Activated T-helper 17 cell treated with anti-CD3 and anti-CD28 coated beads, Interleukin-2, amount 50 U/mL, for 72 hours (primary cell): ENCODE measurements at regions not wholly inside any gene's neighbourhood (a gene's known extent, or its start where the extent isn't known, plus 50 kb on each side); places are given as distances from the start of the nearest gene placed in this dataset.

Experiments used
- ATAC-seq: fragments of 150-1000 bp; cut with Tn5 transposase; replicated peaks from 2 replicates; pipeline ENCODE4 v1.10.0; 2021; ENCODE audit warnings: mild to moderate bottlenecking, moderate library complexity
- H3K27ac Mint-ChIP-seq: one replicate; pipeline ENCODE4 v1.8.0; 2022; ENCODE audit warnings: mixed read lengths
- H3K27me3 Mint-ChIP-seq: one replicate; pipeline ENCODE4 v1.8.0; 2022; ENCODE audit warnings: mixed read lengths
- H3K36me3 Mint-ChIP-seq: one replicate; pipeline ENCODE4 v1.8.0; 2022; ENCODE audit warnings: low read depth, mild to moderate bottlenecking, mixed read lengths
- H3K4me1 Mint-ChIP-seq: one replicate; pipeline ENCODE4 v1.8.0; 2022; ENCODE audit warnings: mixed read lengths
- H3K4me3 Mint-ChIP-seq: one replicate; pipeline ENCODE4 v1.8.0; 2022; ENCODE audit warnings: mild to moderate bottlenecking, mixed read lengths
- H3K9me3 Mint-ChIP-seq: one replicate; pipeline ENCODE4 v1.8.0; 2022; ENCODE audit warnings: mixed read lengths

DNA sequence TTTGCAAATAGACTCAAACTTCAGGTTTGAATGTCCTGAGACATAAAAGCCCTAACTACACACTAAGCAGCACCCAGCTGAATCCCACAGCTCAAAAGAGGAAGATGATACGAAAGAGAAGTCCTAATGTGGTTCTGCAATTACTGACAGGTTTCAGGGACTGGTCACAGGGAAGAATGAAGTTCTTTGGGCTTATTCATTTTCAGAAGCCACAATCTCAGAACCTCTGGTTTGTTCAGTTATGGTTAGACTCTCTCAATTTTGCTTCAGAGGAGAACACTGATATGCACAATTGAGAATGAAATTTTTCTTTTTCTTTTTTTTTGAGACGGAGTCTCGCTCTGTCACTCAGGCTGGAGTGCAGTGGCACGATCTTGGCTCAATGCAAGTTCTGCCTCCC, 94.6 kb upstream of the FAM180A start:
- Mint-ChIP-seq H3K4me3 (peak overlapping the region; percentile 9), H3K27me3 (no peaks in the 10 kb centered on the region), H3K27ac (peak overlapping the region; percentile 60), H3K4me1 (peaks cover 32% of the 10 kb centered on the region), H3K9me3 (no peaks in the 10 kb centered on the region), H3K36me3 (no peaks in the 10 kb centered on the region)
- ATAC-seq: peak; percentile 96

DNA sequence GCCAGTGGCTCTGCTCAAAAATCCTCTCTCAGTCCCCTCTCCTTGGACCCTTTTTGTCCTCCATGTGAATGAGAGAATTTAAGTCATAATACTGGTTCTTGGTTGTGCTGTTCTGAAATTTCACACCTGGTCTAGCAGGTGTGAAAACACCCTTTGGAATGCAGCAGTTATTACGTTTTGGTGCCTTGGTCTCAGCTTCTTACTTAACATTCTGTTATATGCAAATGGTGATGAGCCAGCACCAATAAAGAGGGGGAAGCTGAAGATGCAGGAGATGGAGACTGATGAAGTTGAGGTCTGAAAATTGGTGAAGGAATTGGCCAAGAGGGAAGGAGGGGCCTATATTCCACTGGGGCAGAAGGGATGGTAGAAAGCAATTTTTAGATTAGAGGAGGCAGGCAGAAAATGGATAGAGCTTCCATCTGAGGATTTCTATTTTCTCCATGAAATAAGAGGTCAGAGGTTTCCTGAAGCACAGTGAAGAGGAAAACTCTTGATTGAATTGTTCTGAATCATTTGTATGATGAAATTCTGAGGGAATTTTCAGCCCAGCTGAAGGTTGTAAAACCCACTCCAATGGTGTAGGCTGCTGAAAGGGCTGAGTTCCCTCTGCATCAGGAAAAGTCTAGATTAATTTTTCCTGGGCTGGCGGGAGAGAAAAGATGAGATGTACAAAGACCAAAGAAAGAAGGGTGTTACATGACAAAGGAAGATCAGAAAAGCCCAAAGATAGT, 94.0 kb upstream of the FAM180A start:
- peak overlapping the region; percentile 9 for H3K4me3 Mint-ChIP-seq
- no peaks in the 10 kb centered on the region for H3K27me3 Mint-ChIP-seq
- H3K27ac Mint-ChIP-seq: peak overlapping the region; percentile 60
- ATAC-seq: no peak
- no peaks in the 10 kb centered on the region for H3K36me3 Mint-ChIP-seq
- H3K9me3 Mint-ChIP-seq: no peaks in the 10 kb centered on the region
- peaks cover 32% of the 10 kb centered on the region for H3K4me1 Mint-ChIP-seq

GRCh38 chr7:135840591-135840990, 92.0 kb upstream of the FAM180A start:
- Mint-ChIP-seq H3K27me3 (no peaks in the 10 kb centered on the region), H3K4me3 (no peak overlapping the region), H3K36me3 (no peaks in the 10 kb centered on the region), H3K9me3 (no peaks in the 10 kb centered on the region), H3K27ac (no peak overlapping the region), H3K4me1 (peaks cover 23% of the 10 kb centered on the region)
- ATAC-seq: no peak

DNA sequence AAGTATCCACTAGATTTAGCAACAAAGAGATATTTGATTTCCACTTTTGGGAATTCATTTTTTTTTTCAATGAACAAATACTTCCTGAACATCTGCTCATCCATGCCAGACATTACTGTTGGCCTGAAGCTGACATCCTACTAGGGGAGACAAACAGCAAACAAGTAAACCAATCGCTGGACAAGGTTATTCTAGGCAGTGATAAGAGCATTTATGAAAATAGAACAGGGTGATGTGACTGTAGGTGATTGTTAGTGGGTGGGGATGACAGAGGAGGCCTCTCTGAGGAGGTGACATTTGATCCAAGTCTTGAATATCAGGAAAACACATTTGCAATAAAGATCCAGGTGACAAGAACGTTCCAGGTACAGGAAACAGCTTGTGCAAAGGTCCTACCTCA, 89.1 kb upstream of the FAM180A start:
- Mint-ChIP-seq H3K4me3 (no peak overlapping the region), H3K9me3 (no peaks in the 10 kb centered on the region), H3K27me3 (no peaks in the 10 kb centered on the region), H3K27ac (no peak overlapping the region), H3K36me3 (no peaks in the 10 kb centered on the region), H3K4me1 (peaks cover 21% of the 10 kb centered on the region)
- no peak for ATAC-seq

GRCh38 chr7:135834266-135834665, 85.7 kb upstream of the FAM180A start:
- Mint-ChIP-seq H3K36me3 (no peaks in the 10 kb centered on the region), H3K4me3 (no peak overlapping the region), H3K27me3 (no peaks in the 10 kb centered on the region), H3K9me3 (peaks cover 3% of the 10 kb centered on the region), H3K27ac (peak overlapping the region; percentile 28), H3K4me1 (peaks cover 33% of the 10 kb centered on the region)
- ATAC-seq: no peak

DNA sequence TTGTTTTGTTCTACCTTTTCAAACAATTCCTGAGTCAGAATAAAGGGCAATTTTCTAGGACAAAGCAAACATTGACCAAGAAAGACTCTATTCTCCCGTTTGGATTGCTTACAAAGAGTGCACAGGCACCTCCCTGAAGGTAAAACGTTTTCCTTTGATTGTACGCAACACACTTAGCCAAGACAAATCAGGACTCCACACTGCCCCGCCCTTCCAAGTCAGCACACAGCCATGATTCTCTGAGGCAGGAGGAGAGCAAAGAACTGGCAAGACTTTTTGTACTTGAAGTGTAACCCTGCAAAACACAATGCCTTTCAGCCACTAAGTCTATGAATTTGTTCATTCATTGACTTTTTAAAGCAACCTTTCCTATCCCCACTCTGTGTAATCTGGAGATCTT, 85.0 kb upstream of the FAM180A start:
- Mint-ChIP-seq H3K27me3 (no peaks in the 10 kb centered on the region), H3K4me3 (no peak overlapping the region), H3K27ac (peak overlapping the region; percentile 28), H3K9me3 (peaks cover 3% of the 10 kb centered on the region), H3K4me1 (peaks cover 33% of the 10 kb centered on the region), H3K36me3 (no peaks in the 10 kb centered on the region)
- ATAC-seq: no peak

DNA sequence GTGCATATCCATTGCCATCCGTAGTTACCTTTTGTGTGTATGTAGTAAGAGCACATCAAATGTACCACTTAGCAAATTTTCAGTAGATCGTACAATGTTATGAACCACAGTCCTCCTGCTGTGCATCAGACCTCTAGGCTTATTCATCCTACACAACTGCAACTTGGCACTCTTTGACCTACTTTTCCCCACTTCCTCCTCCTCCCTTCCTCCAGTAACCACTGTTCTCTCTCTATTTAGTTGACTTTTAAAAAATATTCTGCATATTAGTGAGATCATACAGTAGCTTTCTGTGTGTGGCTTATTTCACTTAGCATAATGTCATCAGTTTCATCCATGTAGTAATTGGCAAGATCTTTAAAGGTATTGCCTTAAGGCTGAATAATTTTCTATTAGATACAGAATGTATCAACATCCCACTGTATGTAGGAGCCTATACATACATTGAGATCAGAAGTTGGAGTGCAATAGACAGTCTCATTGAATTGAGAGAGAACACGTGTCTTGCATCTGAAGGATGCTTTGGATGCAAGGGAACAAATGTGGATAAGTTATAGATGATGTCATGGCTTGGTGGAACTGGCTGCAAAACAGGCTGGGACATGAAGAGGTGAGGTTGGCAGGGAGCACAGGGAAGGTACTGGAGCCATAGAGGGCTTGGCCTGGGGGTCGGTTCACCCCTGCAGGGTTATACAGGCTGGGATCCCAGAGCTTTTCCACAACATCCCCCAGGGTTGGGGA, 83.0 kb upstream of the FAM180A start:
- no peaks in the 10 kb centered on the region for H3K27me3 Mint-ChIP-seq
- peak overlapping the region; percentile 54 for H3K4me3 Mint-ChIP-seq
- ATAC-seq: peak; percentile 97
- peaks cover 3% of the 10 kb centered on the region for H3K9me3 Mint-ChIP-seq
- peaks cover 33% of the 10 kb centered on the region for H3K4me1 Mint-ChIP-seq
- H3K36me3 Mint-ChIP-seq: no peaks in the 10 kb centered on the region
- H3K27ac Mint-ChIP-seq: peak overlapping the region; percentile 60

GRCh38 chr7:135828604-135829003, 80.0 kb upstream of the FAM180A start:
- Mint-ChIP-seq H3K27me3 (no peaks in the 10 kb centered on the region), H3K9me3 (peaks cover 3% of the 10 kb centered on the region), H3K4me1 (peaks cover 24% of the 10 kb centered on the region), H3K27ac (no peak overlapping the region), H3K36me3 (no peaks in the 10 kb centered on the region), H3K4me3 (no peak overlapping the region)
- no peak for ATAC-seq

GRCh38 chr7:135827391-135827790, 78.8 kb upstream of the FAM180A start:
- ATAC-seq: no peak
- no peak overlapping the region for H3K27ac Mint-ChIP-seq
- H3K9me3 Mint-ChIP-seq: peaks cover 3% of the 10 kb centered on the region
- H3K4me3 Mint-ChIP-seq: no peak overlapping the region
- H3K27me3 Mint-ChIP-seq: no peaks in the 10 kb centered on the region
- no peaks in the 10 kb centered on the region for H3K36me3 Mint-ChIP-seq
- H3K4me1 Mint-ChIP-seq: peaks cover 19% of the 10 kb centered on the region

DNA sequence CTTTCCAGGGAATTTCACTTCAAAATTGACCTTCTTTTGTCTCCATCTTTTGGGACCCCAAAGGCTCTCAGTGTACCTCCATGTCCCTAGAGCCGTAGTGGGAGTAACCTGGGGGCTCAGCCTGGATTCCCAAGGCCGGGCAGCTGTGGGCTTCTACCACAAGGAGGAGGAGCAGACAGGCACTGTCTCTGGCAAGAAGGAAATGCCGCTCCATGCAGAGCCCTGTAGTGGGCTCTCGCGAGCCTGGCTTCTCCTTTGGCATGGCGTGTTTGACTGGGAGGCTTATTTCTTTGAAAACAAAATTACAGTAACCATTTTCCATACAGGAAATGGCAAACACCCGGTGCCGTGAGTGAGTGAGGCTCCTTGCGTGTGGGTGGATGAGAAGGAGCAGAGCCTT, 76.8 kb upstream of the FAM180A start:
- H3K27ac Mint-ChIP-seq: no peak overlapping the region
- H3K9me3 Mint-ChIP-seq: no peaks in the 10 kb centered on the region
- no peak for ATAC-seq
- H3K4me3 Mint-ChIP-seq: no peak overlapping the region
- H3K27me3 Mint-ChIP-seq: no peaks in the 10 kb centered on the region
- no peaks in the 10 kb centered on the region for H3K36me3 Mint-ChIP-seq
- peaks cover 1% of the 10 kb centered on the region for H3K4me1 Mint-ChIP-seq

GRCh38 chr7:135822376-135822775, 73.8 kb upstream of the FAM180A start:
- no peak overlapping the region for H3K4me3 Mint-ChIP-seq
- no peaks in the 10 kb centered on the region for H3K36me3 Mint-ChIP-seq
- H3K4me1 Mint-ChIP-seq: no peaks in the 10 kb centered on the region
- H3K9me3 Mint-ChIP-seq: no peaks in the 10 kb centered on the region
- no peak overlapping the region for H3K27ac Mint-ChIP-seq
- H3K27me3 Mint-ChIP-seq: no peaks in the 10 kb centered on the region
- no peak for ATAC-seq

GRCh38 chr7:135817583-135817982, 69.0 kb upstream of the FAM180A start:
- Mint-ChIP-seq H3K4me1 (no peaks in the 10 kb centered on the region), H3K9me3 (no peaks in the 10 kb centered on the region), H3K27me3 (no peaks in the 10 kb centered on the region), H3K4me3 (no peak overlapping the region), H3K27ac (no peak overlapping the region), H3K36me3 (no peaks in the 10 kb centered on the region)
- no peak for ATAC-seq

- H3K27ac Mint-ChIP-seq: no peak overlapping the region
- H3K27me3 Mint-ChIP-seq: no peaks in the 10 kb centered on the region
- H3K9me3 Mint-ChIP-seq: no peaks in the 10 kb centered on the region
- H3K4me3 Mint-ChIP-seq: no peak overlapping the region
- ATAC-seq: no peak
- H3K36me3 Mint-ChIP-seq: no peaks in the 10 kb centered on the region
- H3K4me1 Mint-ChIP-seq: no peaks in the 10 kb centered on the region
Observed at GRCh38 chr7:135815033-135815432, 66.4 kb upstream of the FAM180A start.

GRCh38 chr7:135812148-135812547, 63.5 kb upstream of the FAM180A start:
- H3K27me3 Mint-ChIP-seq: no peaks in the 10 kb centered on the region
- H3K4me3 Mint-ChIP-seq: no peak overlapping the region
- H3K4me1 Mint-ChIP-seq: no peaks in the 10 kb centered on the region
- H3K36me3 Mint-ChIP-seq: no peaks in the 10 kb centered on the region
- no peaks in the 10 kb centered on the region for H3K9me3 Mint-ChIP-seq
- no peak for ATAC-seq
- H3K27ac Mint-ChIP-seq: no peak overlapping the region

DNA sequence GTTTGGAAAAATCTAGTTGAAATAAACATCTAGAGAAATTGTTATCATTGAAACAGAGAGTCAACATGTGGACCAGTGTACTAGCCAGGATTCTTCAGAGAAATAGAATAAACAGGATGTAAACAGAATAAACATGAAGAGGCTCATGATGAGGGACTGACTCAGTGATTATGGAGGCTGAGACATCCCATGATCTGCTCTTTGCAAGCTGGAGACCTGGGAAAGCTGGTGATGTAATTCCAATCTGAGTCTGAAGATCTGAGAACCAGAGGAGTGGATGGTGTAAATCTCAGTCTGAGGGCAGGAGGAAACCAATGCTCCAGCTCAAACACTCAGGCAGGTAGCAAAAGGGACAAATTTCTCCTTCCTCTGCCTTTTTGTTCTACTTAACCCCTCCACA, 62.9 kb upstream of the FAM180A start:
- Mint-ChIP-seq H3K4me1 (no peaks in the 10 kb centered on the region), H3K36me3 (no peaks in the 10 kb centered on the region), H3K27me3 (no peaks in the 10 kb centered on the region), H3K4me3 (no peak overlapping the region), H3K9me3 (no peaks in the 10 kb centered on the region), H3K27ac (no peak overlapping the region)
- no peak for ATAC-seq
